Thoracic aorta (tissue), 2 donors: ENCODE measurements at regions not wholly inside any gene's neighbourhood (a gene's known extent, or its start where the extent isn't known, plus 50 kb on each side); places are given as distances from the start of the nearest gene placed in this dataset.
"Not testable (repeated sequence)": the region's sequence is repeated elsewhere in the genome, so short reads cannot be mapped to it uniquely, and the experiment has no call there.

Source experiments
- ATAC-seq: fragments of 150-250 bp; one replicate; pipeline ENCODE4 v1.8.0; 2017; ENCODE audit warnings: low read depth; ENCODE audit not compliant: insufficient number of reproducible peaks, low FRiP score
- DNase-seq: peaks from one replicate; pipeline ENCODE4 v3.0.0-alpha.2; 2020; ENCODE audit warnings: low spot score
- H3K27ac ChIP-seq, 2 donors: fragments of 200-600 bp; sonication (generic); 1 replicate in 1 of 2; 2 replicates in 1 of 2; pipeline ENCODE4 v1.5.1; 2016; ENCODE audit warnings: mild to moderate bottlenecking in 2 of 2, moderate library complexity in 2 of 2
- H3K27me3 ChIP-seq: fragments of 200-600 bp; sonication (generic); replicated peaks from 2 replicates; pipeline ENCODE4 v1.6.0; 2016; ENCODE audit warnings: mild to moderate bottlenecking; ENCODE audit not compliant: insufficient read depth
- H3K36me3 ChIP-seq: fragments of 200-600 bp; sonication (generic); one replicate; pipeline ENCODE4 v1.5.1; 2016
- H3K4me1 ChIP-seq, 2 donors: fragments of 200-600 bp; sonication (generic); 1 replicate in 1 of 2; 2 replicates in 1 of 2; pipeline versions ENCODE4 v1.5.1 to v1.6.0; 2016; ENCODE audit warnings: low read depth in 2 of 2, mild to moderate bottlenecking in 1 of 2; ENCODE audit not compliant: control insufficient read depth in 1 of 2
- H3K4me3 ChIP-seq: fragments of 200-600 bp; sonication (generic); 2 replicates; pipeline ENCODE4 v1.5.1; 2016; ENCODE audit warnings: mild to moderate bottlenecking
- H3K9me3 ChIP-seq: fragments of 200-600 bp; sonication (generic); 2 replicates; pipeline ENCODE4 v1.5.1; 2016
- CTCF ChIP-seq: fragments of 200-600 bp; sonication (generic); IDR thresholded peaks from one replicate; pipeline ENCODE4 v1.5.1; 2019; ENCODE audit warnings: antibody characterized with exemption

- H3K36me3 ChIP-seq = no peaks in the 10 kb centered on the region
- no peak overlapping the region for H3K27ac ChIP-seq
- no peaks in the 10 kb centered on the region for H3K4me1 ChIP-seq
- no peak for TF ChIP-seq CTCF
- no peak for ATAC-seq
- no peak overlapping the region for H3K4me3 ChIP-seq
- no peaks in the 10 kb centered on the region for H3K9me3 ChIP-seq
- no peaks in the 10 kb centered on the region for H3K27me3 ChIP-seq
- no peak for DNase-seq
Observed at GRCh38 chr1:70827030-70827429, 220.6 kb downstream of the PTGER3 start.

GRCh38 chr1:70828177-70828576 is 219.4 kb downstream of the PTGER3 start:
- no peak overlapping the region for H3K27ac ChIP-seq
- no peak for TF ChIP-seq CTCF
- ATAC-seq (no peak), DNase-seq (no peak)
- H3K9me3 ChIP-seq = no peaks in the 10 kb centered on the region
- H3K4me3 ChIP-seq = no peak overlapping the region
- no peaks in the 10 kb centered on the region for H3K4me1 ChIP-seq
- H3K27me3 ChIP-seq = no peaks in the 10 kb centered on the region
- no peaks in the 10 kb centered on the region for H3K36me3 ChIP-seq

GRCh38 chr1:70834365-70834764 is 213.3 kb downstream of the PTGER3 start:
- DNase-seq, H3K27ac ChIP-seq, H3K4me3 ChIP-seq, H3K27me3 ChIP-seq, H3K36me3 ChIP-seq, H3K9me3 ChIP-seq, H3K4me1 ChIP-seq, ATAC-seq: not testable (repeated sequence)

- H3K9me3 ChIP-seq = no peaks in the 10 kb centered on the region
- H3K27ac ChIP-seq = no peak overlapping the region
- H3K36me3 ChIP-seq = no peaks in the 10 kb centered on the region
- no peaks in the 10 kb centered on the region for H3K4me1 ChIP-seq
- TF ChIP-seq CTCF = no peak
- H3K27me3 ChIP-seq = no peaks in the 10 kb centered on the region
- DNase-seq (no peak), ATAC-seq (no peak)
- no peak overlapping the region for H3K4me3 ChIP-seq
Observed at GRCh38 chr1:70836456-70836855, 211.2 kb downstream of the PTGER3 start.

GRCh38 chr1:70840260-70840953 is 207.2 kb downstream of the PTGER3 start:
- H3K27ac ChIP-seq = peak overlapping the region in 1 of 2 donors; percentile 33
- ATAC-seq (peak; percentile 57), DNase-seq (no peak)
- H3K36me3 ChIP-seq = no peaks in the 10 kb centered on the region
- TF ChIP-seq CTCF = no peak
- no peaks in the 10 kb centered on the region for H3K9me3 ChIP-seq
- no peak overlapping the region for H3K4me3 ChIP-seq
- H3K4me1 ChIP-seq = peaks cover 0 to 6% of the 10 kb centered on the region in 2 donors
- H3K27me3 ChIP-seq = no peaks in the 10 kb centered on the region

- no peak overlapping the region for H3K4me3 ChIP-seq
- H3K9me3 ChIP-seq = no peaks in the 10 kb centered on the region
- H3K27me3 ChIP-seq = no peaks in the 10 kb centered on the region
- no peak overlapping the region for H3K27ac ChIP-seq
- TF ChIP-seq CTCF = no peak
- DNase-seq (no peak), ATAC-seq (no peak)
- H3K4me1 ChIP-seq = peaks cover 0 to 6% of the 10 kb centered on the region in 2 donors
- no peaks in the 10 kb centered on the region for H3K36me3 ChIP-seq
Observed at GRCh38 chr1:70842562-70842961, 205.1 kb downstream of the PTGER3 start.
